ENCODE measurements at regions not wholly inside any gene's neighbourhood (a gene's known extent, or its start where the extent isn't known, plus 50 kb on each side); places are given as distances from the start of the nearest gene placed in this dataset.
A peak's percentile ranks its signal among the peaks of the same experiment; 100 is the strongest.
"Not testable (repeated sequence)": the region's sequence is repeated elsewhere in the genome, so short reads cannot be mapped to it uniquely, and the experiment has no call there.

DNA sequence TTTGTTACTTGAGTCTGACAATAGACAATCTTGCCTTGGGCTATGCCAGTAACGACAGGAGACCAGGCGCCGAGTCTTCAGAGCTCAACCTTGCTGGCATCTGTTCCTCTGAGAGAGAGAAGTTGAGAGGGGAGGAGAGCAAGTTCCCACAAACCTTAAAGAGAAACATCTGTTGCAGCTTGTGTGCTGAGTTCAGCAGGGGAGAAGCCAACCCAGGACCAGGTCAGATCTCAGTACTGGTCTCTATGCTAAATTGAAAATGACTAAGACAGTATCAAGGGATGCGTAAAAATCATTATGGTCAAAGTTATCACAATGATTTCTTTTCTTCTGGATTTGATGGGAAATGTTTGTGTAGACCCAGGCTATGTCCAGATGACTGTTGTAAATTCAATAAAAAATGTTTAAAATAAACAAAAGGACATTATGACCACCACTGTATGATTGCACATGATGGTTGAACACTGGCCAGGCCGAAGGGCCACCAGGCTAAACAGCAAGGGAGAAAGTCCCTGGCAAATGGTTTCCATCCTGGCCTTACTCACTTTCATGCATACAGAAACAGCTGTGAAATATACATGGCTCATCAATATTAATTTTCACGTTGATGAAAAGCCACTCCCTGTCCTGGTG, 100.3 kb upstream of the PMAIP1 start:
- DNase-seq: no peak

DNA sequence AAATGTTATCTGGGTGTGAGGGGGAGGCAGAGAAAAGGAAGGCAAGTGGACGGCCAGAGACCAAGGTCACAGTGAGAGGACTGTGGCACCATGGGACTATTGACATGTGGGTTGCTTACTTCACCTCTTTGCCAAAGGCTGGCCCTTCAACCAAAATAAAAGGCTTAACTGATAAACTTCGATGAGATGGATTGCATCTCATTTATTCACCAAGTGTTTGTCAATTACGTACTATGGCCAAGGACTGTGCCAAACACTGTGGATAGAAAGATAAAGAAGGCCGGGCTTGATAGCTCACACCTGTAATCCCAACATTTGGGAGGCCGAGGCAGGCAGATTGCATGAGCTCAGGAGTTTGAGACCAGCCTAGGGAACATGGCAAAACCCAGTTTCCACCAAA, 98.7 kb upstream of the CCBE1 start:
- no peak for DNase-seq

DNA sequence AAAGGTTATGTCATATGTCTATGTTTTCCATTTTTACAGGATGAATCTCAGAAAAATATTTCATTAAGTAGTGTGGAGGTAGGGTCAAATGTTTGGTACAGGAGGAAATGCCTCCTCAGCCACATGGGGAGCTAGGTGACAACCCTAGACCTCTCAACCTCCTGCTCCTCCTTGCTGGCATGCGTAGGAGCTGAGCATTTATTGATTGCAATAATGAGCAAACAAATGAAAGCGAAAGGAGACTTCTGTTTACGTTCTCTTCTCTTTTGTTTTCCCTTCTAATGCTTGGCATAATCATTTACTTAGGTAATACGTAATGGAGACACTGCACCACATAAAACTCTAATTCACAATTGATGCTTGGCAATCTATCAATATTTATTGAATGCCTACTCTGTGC, 95.1 kb upstream of the CCBE1 start:
- no peak for DNase-seq

DNA sequence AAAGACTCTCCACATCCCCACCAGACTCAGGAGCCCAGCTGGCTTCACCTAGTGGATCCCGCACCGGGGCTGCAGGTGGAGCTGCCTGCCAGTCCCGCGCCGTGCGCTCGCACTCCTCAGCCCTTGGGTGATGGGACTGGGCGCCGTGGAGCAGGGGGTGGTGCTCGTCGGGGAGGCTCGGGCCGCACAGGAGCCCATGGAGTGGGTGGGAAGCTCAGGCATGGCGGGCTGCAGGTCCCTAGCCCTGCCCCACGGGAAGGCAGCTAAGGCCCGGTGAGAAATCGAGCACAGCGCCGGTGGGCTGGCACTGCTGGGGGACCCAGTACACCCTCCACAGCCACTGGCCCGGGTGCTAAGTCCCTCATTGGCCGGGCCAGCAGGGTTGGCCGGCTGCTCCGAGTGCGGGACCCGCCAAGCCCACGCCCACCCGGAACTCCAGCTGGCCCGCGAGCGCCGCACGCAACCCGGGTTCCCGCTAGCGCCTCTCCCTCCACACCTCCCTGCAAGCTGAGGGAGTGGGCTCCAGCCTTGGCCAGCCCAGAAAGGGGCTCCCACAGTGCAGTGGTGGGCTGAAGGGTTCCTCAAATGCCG, 93.2 kb upstream of the CCBE1 start:
- not testable (repeated sequence) for DNase-seq

DNA sequence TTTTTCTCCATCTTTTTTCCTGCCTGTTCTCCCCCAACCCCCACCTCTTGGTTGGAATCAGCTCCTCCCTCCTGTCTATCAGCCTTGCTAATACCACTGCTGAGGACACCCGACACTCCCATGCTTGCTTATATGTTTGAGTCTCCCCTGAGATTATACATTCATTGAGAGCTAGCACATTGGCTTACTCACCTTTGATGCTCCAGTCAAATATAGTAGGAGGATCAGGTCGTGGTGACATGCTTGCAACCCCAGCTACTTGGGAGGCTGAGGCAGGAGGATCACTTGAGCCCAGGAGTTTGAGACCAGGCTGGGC, 91.5 kb upstream of the CCBE1 start:
- no peak for DNase-seq

- DNase-seq: no peak
Observed at GRCh38 chr18:59787998-59788790, 91.0 kb upstream of the CCBE1 start.

GRCh38 chr18:59784694-59785093, 87.5 kb upstream of the CCBE1 start:
- DNase-seq: no peak

DNA sequence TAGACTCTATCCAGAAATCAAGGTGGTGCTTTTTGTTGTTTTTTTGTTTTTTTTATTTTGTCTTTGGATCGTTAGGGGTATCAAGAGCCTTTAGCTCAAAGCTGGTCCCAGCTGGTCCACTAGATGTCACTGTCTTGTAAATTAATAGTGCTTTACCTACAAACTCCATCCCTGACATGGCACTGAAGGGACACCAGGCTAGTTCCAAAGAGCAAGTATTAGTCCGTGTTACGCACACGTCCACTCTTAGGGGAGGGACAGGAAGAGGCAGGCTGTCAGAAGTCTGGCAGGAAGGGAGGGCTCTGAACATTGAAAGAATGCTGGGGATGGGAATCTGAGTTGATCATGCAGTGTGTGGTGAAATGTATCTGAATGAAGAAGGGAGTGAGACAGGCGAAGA, 85.9 kb upstream of the CCBE1 start:
- peak; percentile 8 for DNase-seq

- no peak for DNase-seq
Observed at GRCh38 chr18:59779979-59780378, 82.8 kb upstream of the CCBE1 start.

DNA sequence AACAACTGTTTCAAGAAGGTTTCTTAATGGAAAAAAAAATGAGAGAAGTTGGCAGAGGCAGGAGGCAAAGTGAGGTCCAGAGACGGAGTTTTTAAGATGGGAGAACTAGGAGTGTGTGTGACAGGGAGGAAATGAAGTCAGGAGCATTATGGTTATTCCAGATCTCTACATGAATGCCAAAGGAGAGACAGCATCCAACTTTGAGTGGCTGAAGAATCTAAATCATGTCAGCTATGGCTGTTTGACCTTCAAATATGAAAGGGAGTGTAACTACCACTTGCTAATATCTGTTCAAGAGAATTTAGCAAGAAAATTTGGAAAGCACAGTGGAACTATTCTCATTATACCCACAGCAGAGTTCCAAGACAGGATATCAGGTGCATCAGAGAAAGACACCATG, 81.2 kb upstream of the CCBE1 start:
- DNase-seq: no peak

DNA sequence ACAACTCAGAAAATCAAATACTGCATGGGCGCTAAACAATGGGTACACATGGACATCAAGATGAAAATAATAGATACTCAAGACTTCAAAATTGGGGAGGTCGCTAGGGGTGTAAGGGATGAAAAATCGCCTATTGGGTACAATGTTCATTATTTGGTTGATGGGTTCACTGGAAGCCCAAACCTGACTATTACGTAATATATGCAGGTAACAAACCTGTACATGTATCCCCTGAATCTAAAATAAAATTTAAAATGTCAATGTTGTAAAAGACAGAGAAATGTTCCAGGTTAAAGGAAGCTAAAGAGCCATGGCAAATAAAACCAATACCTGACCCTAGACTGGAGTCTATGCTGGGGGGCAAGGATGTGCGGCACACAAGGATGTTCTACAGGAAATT, 80.4 kb upstream of the CCBE1 start:
- DNase-seq: no peak

DNA sequence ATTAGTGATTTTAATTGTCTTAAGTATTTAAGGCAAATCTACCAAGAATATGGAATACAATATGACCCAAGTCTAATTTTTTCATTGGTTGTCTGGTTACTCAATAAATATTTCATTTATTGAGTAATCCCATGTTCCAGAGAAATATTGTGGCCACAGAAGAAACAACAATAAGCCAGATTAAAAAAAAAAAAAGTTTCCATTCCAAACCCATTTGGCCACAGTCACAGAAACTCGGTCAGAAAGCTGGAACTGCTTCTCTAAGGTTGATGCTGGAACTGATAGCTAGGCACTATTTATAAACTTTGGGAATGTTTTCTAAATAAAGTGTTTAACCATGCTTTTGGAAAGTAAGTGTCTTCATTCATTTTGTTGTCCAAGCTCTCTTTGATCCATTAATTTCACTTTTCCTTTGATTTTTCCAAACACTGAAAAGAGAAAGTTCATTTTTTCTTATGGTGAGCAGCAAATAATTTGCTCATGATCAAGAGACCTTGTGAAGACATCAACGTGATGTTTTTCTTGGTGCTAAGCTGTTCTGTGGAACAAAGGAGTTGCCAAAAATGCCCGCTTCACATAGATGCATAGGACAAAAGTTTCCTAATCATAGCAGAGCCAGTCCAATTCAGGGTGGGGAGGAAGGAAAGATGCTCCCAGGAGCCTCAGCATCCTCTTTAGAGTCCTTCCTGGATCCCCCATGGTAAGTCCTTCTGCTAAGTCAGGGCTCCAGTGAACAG, 72.1 kb upstream of the CCBE1 start:
- no peak for DNase-seq

DNA sequence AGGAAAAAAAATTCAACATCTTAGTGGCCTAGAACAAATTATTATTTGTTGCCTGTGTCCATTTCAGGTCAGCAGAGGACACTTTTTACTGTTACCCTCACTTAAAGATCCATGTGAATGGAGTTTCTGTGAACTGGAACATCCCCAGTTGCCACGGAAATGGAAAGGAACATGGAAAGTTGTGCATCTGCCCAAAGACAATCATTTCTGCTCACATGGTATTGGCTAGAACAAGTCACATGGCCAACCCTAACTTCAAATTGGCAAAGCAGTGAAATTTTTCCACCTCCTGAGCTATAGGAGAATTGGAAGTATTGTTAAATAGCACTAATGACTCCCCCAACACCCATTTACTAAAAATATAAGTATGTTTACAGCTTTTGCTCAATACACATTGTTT, 71.2 kb upstream of the CCBE1 start:
- DNase-seq: no peak

- no peak for DNase-seq
Observed at GRCh38 chr18:59767732-59768131, 70.5 kb upstream of the CCBE1 start.

GRCh38 chr18:59765343-59765742, 68.1 kb upstream of the CCBE1 start:
- no peak for DNase-seq

- DNase-seq: no peak
Observed at GRCh38 chr18:59764281-59764680, 67.1 kb upstream of the CCBE1 start.

DNA sequence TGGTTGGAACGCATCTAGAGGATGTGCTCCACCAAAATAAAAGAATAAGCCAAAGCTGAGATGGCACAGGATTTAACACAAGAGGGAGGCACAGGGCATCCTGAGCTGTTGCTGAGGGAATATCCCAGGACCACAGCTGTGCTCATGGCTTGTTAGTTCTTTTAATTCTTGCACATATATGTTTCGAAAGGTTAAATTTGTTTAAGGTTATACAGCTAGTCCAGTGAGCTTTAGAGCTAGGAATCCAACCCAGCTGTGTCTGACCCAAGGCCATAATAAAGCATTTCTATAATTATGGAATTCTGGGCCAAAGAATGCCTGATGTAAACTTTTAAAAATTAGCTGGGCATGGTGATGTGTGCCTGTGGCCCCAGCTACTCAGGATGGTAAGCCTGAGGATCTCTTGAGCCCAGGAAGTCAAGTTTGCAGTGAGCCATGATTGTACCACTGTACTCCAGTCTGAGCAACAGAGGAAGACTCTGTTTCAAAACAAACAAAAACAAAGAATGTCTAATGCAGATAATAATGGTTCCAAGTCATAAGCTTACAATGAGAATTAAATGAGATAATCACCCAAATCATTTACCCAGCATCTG, 66.4 kb upstream of the CCBE1 start:
- DNase-seq: no peak

DNA sequence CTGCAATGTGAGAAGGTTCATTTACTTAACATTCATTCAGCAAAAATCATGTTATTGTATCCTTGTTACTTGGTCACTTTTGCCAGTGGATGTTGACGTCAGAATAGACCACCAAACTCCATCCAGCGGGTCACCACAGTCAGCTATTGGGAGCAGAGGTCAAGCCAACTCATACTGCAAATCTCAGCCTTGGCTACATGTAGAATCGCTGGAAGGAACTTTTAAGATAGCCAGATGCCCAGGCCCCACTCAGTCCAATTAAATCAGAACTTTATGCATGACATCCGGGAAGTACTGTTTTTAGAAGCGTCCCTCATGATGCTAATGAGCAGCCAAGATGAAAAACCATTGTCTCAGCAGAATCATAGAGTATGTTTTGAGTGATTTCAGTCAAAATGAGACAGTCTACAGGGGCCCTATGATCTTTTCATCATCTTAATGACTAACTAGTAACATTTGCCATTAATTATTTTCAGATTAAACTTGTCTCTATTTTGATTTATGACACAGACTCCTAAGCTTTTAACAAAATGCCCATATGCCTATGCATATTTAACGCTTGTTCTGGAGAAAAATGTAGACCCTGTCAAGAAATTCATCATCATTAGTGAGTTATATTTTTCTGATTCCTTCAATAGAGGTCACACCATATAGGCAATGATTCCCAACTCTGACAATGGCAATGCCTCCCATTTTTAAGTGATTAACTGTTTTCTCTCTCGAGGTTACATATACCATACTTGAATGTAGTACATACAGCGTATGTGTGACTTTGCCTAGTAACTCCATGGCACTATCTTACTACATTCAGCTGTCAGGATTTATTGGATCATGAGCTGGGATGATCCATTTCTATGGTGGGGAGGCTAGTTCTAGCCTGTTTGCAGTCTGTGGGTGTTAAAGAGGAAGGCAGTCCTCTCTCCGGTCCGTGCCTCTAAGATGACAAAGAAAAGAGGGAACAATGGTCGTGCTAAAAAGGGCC, 63.7 kb upstream of the CCBE1 start:
- no peak for DNase-seq

- no peak for DNase-seq
Observed at GRCh38 chr18:59760212-59760611, 63.0 kb upstream of the CCBE1 start.

DNA sequence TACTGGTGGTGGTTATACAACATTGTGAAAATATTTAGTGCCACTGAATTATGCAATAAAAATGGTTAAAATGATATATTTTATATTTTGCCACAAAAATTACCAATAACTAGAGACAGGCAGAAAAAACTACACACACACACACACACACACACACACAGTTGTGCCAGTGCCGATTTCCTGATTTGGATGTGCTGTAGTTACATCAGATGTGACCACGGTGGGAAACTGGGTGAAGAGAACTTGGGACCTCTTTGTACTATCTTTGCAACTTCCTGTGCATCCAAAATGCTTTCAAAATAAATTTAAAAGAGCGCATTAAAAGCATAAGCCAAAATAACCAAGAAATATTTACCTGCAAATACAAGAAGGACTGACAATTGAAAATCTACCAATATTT, 61.6 kb upstream of the CCBE1 start:
- DNase-seq: no peak

DNA sequence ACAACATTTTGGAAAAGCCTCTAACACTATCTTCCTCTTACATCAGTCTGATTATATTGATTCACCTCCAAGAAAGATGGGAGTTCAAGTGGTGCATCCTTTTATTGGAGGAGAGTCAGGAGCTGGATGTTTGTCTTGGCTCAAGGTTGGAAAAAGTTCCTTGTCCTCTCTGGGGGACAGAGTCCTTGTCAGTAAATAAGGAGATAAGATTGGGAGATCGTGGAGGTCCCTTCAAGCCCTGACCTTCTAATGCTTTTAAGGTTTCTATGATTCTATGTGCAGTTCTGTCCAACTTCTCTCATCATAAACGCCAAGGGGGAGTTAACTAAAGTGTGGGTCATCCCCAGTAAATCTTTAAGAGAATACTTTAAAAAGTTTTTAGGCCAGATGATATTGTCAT, 60.9 kb upstream of the CCBE1 start:
- DNase-seq: no peak

GRCh38 chr18:59752666-59753065, 55.4 kb upstream of the CCBE1 start:
- DNase-seq: no peak
